HepG2 (cell line): ENCODE measurements at regions not wholly inside any gene's neighbourhood (a gene's known extent, or its start where the extent isn't known, plus 50 kb on each side); places are given as distances from the start of the nearest gene placed in this dataset.

Source experiments
- ATF6 ChIP-seq: sonication (generic); formaldehyde crosslinking; conservative IDR thresholded peaks from 2 replicates; pipeline ENCODE4 v1.4.0; 2020; ENCODE audit warnings: missing genetic modification reagents
- CTCF ChIP-seq: sonication (generic); formaldehyde crosslinking; IDR thresholded peaks from 2 replicates; pipeline ENCODE4 v1.5.0; 2020; ENCODE audit warnings: mild to moderate bottlenecking, missing genetic modification reagents, moderate library complexity
- EED ChIP-seq: sonication (generic); formaldehyde crosslinking; IDR thresholded peaks from 2 replicates; pipeline ENCODE4 v1.5.0; 2020; ENCODE audit warnings: mild to moderate bottlenecking, missing genetic modification reagents
- FOXP4 ChIP-seq: sonication (generic); formaldehyde crosslinking; IDR thresholded peaks from 2 replicates; pipeline ENCODE4 v1.4.0; 2020; ENCODE audit warnings: missing genetic modification reagents
- KDM5A ChIP-seq: fragments of 200-600 bp; sonication (generic); IDR thresholded peaks from 2 replicates; pipeline ENCODE4 v1.7.0; 2018; ENCODE audit warnings: antibody characterized with exemption, mild to moderate bottlenecking, low read length, borderline replicate concordance
- KLF16 ChIP-seq, 2 experiments: sonication (generic) in 1 of 2; formaldehyde crosslinking in 1 of 2; IDR thresholded peaks; 2 replicates each; pipeline versions ENCODE4 v1.6.1 to v1.8.0; 2016 to 2023; ENCODE audit warnings: missing genetic modification reagents in 2 of 2, missing compliant biosample characterization in 1 of 2
- MXI1 ChIP-seq: IDR thresholded peaks from 3 replicates; pipeline ENCODE4 v1.6.1; 2012; ENCODE audit warnings: low read depth, low read length, inconsistent platforms, borderline replicate concordance
- POLR2AphosphoS5 ChIP-seq: IDR thresholded peaks from 2 replicates; pipeline ENCODE4 v1.6.1; 2012; ENCODE audit warnings: low read depth, low read length
- RERE ChIP-seq: IDR thresholded peaks from 2 replicates; pipeline ENCODE4 v1.6.1; 2016; ENCODE audit warnings: low read depth, missing genetic modification reagents, missing compliant biosample characterization
- SP1 ChIP-seq, 2 experiments: fragments of 450-650 bp in 1 of 2; sonication (generic) in 1 of 2; formaldehyde crosslinking in 1 of 2; IDR thresholded peaks; 2 replicates each; pipeline versions ENCODE4 v1.4.0 to v1.6.1; 2016 to 2020; ENCODE audit warnings: missing genetic modification reagents in 1 of 2
- ZMYM2 ChIP-seq: sonication (generic); formaldehyde crosslinking; IDR thresholded peaks from 2 replicates; pipeline ENCODE4 v1.8.0; 2022; ENCODE audit warnings: mild to moderate bottlenecking, missing genetic modification reagents
- ZNF263 ChIP-seq: sonication (generic); formaldehyde crosslinking; IDR thresholded peaks from 2 replicates; pipeline ENCODE4 v1.4.0; 2020; ENCODE audit warnings: missing genetic modification reagents
- ZNF33A ChIP-seq: sonication (generic); formaldehyde crosslinking; IDR thresholded peaks from 2 replicates; pipeline ENCODE4 v1.5.1; 2020; ENCODE audit warnings: missing genetic modification reagents, mild to moderate bottlenecking, moderate library complexity, borderline replicate concordance
- ZNF670 ChIP-seq: sonication (generic); formaldehyde crosslinking; IDR thresholded peaks from 2 replicates; pipeline ENCODE4 v1.8.0; 2022; ENCODE audit warnings: mild to moderate bottlenecking, missing genetic modification reagents, borderline replicate concordance

GRCh38 chr3:19029837-19030521, 118.3 kb upstream of the KCNH8 start:
- no peak for TF ChIP-seq CTCF (CRISPR knock-in tag)
- no peak for TF ChIP-seq ZMYM2
- TF ChIP-seq EED (CRISPR knock-in tag), result no peak
- TF ChIP-seq ZNF33A, result no peak
- no peak for TF ChIP-seq KDM5A
- TF ChIP-seq KLF16 (CRISPR knock-in tag; IDR thresholded peaks at IDR 0.05), result no peak
- TF ChIP-seq FOXP4, result no peak
- no peak for TF ChIP-seq ZNF670
- TF ChIP-seq MXI1, result no peak
- no peak for TF ChIP-seq ZNF263 (CRISPR knock-in tag)
- no peak for TF ChIP-seq RERE (CRISPR knock-in tag)
- no peak for TF ChIP-seq SP1 (IDR thresholded peaks at IDR 0.05)
- no peak for TF ChIP-seq SP1 (CRISPR knock-in tag; IDR thresholded peaks at IDR 0.05)
- no peak for TF ChIP-seq ATF6 (CRISPR knock-in tag)
- no peak for TF ChIP-seq POLR2AphosphoS5
